ENCODE measurements at regions not wholly inside any gene's neighbourhood (a gene's known extent, or its start where the extent isn't known, plus 50 kb on each side); places are given as distances from the start of the nearest gene placed in this dataset.
A peak's percentile ranks its signal among the peaks of the same experiment; 100 is the strongest.
"Not testable (repeated sequence)": the region's sequence is repeated elsewhere in the genome, so short reads cannot be mapped to it uniquely, and the experiment has no call there.

- no peak for DNase-seq (ENCODE audit: low read depth, low spot score)
These were observed 81.1 kb downstream of the XRCC2 start for GRCh38 chr7:152594801-152595200.

DNA sequence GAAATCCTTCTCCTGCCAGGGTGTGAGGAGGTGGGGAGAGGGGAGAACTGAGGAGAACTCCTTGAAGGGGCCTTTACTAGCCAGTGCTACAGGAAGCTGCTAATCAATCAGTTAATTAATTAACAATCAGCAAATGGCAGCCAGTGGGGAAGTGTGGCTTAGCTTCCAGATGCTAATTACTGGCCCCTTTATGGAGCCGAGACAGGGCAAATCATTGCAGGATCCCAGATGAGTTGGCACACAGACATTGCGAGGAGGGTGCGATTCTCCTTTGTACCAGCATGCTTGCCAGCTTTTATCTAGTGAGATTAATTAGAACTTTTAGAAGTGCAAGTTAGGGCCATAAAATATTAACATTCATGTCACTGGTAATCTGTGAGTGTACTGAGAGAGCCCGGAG is 84.0 kb downstream of the XRCC2 start:
- DNase-seq (ENCODE audit: low read depth, low spot score), result no peak

GRCh38 chr7:152590481-152590880 is 85.5 kb downstream of the XRCC2 start:
- DNase-seq (ENCODE audit: low read depth, low spot score), result no peak

DNA sequence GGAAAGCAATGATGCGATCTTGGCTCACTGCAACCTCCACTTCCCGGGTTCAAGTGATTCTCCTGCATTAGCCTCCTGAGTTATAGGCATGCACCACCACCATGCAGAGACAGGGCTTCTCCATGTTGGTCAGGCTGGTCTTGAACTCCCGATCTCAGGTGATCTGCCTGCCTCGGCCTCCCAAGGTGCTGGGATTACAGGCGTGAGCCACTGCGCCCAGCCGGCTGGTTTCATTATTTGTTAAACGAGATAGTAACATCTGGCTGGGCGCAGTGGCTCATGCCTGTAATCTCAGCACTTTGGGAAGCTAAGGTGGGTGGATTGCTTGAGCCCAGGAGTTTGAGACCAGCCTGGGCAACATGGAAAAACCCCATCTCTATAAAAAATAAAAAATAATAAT is 86.1 kb downstream of the XRCC2 start:
- DNase-seq (ENCODE audit: low read depth, low spot score), result not testable (repeated sequence)

DNA sequence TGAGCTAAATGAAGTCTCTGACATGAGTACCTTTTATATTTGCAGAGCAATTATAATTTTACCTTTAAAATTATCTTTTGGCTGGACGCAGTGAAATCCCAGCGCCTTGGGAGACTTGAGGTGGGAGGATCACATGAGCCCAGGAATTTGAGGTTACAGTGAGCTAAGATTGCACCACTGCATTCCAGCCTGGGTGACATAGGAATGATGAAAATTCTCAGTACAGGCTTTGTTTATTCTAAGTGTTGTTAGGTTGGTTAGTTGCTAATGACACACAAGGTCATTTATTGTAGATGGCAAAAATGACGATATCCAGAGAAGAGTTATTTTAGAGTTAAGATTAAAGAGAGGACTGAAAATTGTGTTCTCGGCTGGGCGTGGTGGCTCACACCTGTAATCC is 87.6 kb downstream of the XRCC2 start:
- peak; percentile 86 for DNase-seq (ENCODE audit: low read depth, low spot score)

- peak; percentile 11 for DNase-seq (ENCODE audit: low read depth, low spot score)
These were observed 88.6 kb downstream of the XRCC2 start for GRCh38 chr7:152587366-152587765.

GRCh38 chr7:152583006-152583405 is 92.9 kb downstream of the XRCC2 start:
- DNase-seq (ENCODE audit: low read depth, low spot score), result no peak

DNA sequence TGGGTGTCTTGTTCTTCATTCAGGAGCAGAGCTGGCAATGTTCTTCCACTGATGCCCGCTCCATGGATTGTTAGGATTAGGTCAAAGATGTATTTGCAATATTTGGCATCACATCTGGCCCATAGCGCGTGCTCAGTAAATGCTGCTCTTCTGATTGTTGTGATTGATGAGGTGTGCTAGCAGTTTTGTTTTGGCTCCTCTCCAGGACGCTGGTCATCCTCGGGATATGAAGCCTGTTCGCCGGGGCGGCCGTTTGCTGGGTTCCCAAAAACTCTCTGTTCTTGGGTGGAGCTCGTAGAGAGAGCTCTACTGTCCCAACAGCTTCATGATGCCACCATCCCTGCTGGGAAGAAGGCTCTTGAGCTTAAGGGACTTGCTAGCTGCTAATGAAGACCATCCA is 96.9 kb downstream of the XRCC2 start:
- no peak for DNase-seq (ENCODE audit: low read depth, low spot score)

GRCh38 chr7:152577339-152577738 is 98.6 kb downstream of the XRCC2 start:
- DNase-seq (ENCODE audit: low read depth, low spot score), result no peak

DNA sequence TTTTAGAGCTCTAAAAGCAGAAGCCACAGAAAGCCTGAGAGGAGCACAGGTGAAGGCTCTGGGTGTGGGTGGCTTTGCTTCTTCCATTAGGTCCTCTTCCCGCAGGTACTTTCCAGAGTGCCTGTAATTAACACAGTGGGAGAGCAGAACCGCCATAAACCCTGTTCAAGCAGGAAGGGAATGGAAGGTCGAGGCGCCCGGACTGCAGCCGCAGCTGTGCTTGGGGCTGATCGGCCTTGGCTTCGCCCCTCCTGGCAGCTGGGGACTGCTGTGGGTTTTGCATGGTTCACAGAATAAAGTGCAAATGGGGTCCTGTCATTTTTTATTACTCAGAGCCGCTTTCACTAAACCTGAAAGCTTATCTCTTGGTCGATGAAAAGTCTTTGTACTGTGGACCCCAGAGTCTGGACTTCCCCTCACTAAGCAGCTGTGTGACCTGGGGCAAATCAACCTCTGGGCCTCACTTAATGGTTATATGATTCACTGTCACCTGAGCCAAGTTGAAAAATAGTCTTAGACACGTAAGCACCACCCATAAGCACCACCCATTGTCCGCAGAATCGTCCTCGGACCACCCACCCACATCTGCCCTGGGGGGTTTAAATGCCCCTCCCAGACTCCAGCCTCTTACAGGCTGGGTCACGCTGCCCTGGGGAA is 100.9 kb downstream of the XRCC2 start:
- DNase-seq (ENCODE audit: low read depth, low spot score), result no peak

DNA sequence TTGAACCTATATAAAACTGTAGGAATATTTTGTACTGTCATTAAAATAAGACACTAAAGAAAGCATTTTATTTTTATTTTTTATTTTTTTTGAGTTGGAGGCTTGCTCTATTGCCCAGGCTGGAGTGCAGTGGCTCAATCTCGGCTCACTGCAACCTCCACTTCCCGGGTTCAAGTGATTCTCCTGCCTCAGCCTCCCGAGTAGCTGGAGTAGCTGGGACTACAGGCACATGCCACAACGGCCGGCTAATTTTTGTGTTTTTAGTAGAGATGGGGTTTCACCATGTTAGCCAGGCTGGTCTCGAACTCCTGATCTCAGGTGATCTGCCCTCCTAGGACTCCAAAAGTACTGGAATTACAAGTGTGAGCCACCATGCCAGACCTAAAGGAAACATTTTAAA is 102.8 kb downstream of the XRCC2 start:
- not testable (repeated sequence) for DNase-seq (ENCODE audit: low read depth, low spot score)

DNA sequence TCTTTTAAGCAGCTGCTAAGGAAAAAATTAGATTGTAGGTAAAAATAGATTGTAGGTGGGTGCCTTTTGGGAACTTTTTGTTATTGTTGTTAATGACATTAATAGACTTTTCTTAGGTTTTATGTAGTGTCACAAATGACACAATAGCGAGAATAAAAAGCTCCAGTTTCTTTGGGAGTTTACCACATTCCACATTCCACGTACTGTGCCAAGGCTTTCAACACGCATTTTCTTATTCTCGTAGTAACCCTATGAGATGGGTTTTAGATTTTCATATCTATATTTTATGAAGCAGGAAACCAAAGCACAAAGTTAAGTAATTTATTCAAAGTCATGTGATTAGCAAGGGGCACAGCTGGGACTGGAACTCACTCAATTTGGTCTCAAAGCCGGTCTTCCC is 103.8 kb downstream of the XRCC2 start:
- DNase-seq (ENCODE audit: low read depth, low spot score), result no peak

DNA sequence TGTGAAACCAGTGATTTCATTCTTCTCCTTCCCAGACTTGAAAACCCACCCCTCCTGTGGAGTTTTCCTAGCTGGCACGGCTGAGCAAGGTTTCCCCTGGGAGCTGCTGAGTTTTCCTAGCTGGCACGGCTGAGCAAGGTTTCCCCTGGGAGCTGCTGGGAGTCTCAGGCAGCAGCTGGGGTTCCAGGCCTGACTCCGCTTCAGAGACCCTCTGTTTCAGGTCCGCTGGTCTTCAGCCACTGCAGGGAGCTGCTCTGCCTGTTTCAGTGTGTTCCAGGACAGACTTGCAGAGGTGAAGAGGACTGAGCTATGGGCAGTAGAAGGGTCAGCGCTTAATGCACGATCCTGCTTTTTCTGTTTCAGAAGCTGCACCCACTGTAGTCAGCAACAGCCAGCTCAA is 104.9 kb downstream of the XRCC2 start:
- DNase-seq (ENCODE audit: low read depth, low spot score), result no peak

DNA sequence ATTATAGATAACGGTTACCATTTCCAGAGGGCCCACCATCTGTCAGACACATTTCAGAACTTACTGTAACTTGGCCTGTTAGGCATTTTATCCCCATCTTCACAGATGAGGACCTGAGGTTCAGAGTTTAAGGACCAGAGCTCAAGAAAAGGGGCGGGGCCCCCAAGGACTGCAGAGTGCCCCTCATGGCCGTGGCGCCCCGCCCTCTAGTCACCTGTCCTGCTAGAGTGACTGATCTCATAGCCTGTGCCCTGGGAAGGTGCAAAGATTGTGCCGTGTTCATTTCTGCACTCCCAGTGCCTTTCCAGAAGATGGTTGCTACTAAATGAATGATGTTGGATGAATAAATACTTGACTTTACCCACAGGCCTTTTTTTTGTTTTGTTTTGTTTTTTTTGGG is 107.0 kb downstream of the XRCC2 start:
- DNase-seq (ENCODE audit: low read depth, low spot score), result no peak

GRCh38 chr7:152565731-152566130 is 110.2 kb downstream of the XRCC2 start:
- DNase-seq (ENCODE audit: low read depth, low spot score), result no peak

GRCh38 chr7:152564656-152565250 is 111.2 kb downstream of the XRCC2 start:
- DNase-seq (ENCODE audit: low read depth, low spot score), result no peak

DNA sequence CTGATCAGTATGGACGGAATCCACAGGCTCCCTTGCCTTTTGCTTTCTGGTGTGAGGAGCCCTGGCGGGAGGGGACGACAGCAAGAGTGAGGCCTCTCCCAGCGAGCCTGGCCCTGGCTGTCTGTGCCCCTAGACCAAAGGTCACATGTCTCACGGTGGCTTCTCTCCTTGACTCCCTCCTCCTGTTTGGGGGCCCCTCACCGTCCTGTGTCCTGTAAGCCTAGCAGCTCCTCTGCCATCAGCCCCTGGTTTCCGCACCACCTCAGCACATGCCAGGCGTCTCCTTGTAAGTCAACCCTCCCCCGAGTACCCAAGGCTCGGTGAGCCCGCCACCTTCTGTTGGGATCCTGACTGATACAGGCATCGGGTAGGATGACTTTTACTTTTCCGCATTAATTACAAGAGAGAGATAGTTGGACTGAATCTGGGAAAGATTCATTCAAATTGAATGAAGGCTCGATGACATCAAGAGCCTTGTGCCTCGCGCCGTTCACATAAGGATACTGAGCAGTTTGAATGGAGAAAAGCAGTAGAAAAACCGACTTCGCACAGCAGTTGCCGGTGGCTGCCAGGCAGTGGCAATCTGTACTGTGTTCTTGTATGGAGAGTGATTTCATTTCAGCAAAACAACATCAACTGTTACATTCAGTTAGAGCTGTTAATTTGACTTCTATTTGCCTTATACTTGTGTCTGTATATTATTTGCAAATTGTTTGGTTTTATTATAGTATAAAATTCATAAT is 119.8 kb downstream of the XRCC2 start:
- no peak for DNase-seq (ENCODE audit: low read depth, low spot score)

GRCh38 chr7:152553671-152554317 is 118.0 kb upstream of the KMT2C start:
- DNase-seq (ENCODE audit: low read depth, low spot score), result no peak

DNA sequence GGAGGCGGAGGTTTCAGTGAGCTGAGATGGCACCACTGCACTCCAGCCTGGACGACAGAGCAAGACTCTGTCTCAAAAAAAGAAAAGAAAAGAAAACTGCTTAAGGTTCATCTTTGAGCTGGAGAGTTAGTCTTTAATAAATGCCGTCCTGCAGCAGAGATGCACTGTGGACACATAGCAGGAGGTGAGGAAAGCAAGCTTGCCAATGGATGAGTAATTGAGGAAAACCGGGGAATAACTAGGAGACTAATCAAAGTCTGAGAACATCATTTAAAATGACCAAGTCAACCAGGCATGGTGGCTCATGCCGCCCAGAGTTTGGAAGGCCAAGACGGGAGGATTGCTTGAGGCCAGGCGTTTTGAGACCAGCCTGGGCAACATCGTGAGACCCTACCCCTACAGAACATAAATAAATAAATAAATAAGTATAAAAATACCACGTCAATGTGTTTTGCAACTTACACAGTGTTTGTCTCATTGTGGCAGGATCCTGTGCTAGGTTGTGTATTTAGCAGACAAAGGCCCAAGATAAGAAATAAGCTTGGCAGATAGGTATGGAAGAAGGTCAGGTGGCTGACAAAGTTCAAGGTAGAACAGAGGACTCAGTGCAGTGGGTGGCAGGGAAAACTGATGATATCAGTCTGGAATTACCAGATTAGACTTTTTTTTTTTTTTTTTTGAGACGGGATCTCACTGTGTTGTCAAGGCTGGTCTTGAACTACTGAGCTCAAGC is 115.7 kb upstream of the KMT2C start:
- DNase-seq (ENCODE audit: low read depth, low spot score), result no peak

DNA sequence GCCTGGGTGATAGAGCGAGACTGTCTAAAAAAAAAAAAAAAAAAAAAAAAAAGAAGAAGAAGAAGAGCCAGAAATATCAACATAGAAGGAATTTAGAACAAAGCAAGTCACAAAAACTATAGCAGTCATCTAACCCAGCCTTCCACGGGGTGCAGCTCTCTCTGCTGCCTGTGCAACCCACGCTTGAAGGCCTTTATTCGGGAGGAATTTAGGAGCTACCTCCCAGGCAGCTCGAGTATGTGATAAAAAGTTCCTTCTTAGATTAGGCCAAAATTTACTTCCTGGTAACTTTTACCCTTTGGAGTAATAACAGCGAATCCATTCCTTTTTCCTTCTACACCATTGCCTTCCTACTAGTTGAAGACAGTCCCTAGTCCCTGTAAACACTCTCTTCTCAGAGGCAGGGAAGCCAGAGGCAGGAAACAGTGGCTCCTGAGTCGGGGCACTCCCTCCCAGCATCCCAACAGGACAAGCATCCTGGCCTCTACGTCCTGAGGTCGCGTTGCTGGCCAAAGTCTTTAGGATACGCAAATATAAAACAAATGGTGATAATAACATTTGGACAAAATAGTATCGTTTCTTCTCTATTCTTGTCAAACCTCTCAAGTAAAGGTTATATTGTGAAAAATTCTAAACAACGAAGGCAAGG is 109.3 kb upstream of the KMT2C start:
- DNase-seq (ENCODE audit: low read depth, low spot score), result no peak

DNA sequence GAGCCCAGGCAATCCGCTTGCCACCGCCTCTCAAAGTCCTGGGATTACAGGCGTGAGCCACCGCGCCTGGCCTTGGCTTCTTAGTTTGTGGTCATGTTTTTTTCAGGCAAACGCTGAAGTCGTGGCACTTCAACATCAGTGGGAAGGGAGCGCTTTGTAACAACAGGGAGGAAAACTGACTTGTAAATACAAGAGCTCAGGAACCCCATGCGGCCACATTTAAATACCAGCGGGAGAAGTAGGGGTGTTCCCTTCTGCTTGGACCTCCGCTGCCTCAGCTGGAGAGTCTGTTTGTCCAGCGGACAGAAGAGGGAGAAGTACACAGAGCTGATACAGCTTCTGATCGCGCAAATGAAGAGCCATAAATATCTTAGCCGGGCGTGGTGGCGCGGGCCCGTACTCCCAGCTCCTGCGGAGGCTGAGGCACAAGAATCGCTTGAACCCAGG is 108.7 kb upstream of the KMT2C start:
- no peak for DNase-seq (ENCODE audit: low read depth, low spot score)

Data from astrocyte of the hippocampus (primary cell).